GM23338 (cell line): ENCODE measurements at regions not wholly inside any gene's neighbourhood (a gene's known extent, or its start where the extent isn't known, plus 50 kb on each side); places are given as distances from the start of the nearest gene placed in this dataset.

Source experiments
- ATAC-seq: fragments of 200-7000 bp; cut with Tn5 transposase; 3 replicates; pipeline ENCODE4 v1.9.1; 2020
- DNase-seq: peaks from one replicate; pipeline ENCODE4 v3.0.0-alpha.2; 2015; ENCODE audit warnings: low spot score
- H2AFZ ChIP-seq: fragments of 200-600 bp; sonication (generic); 2 replicates; pipeline ENCODE4 v1.8.0; 2016; ENCODE audit warnings: antibody characterized with exemption, mild to moderate bottlenecking, moderate library complexity
- H3F3A ChIP-seq: fragments of 200-600 bp; sonication (generic); replicated peaks from 2 replicates; pipeline ENCODE4 v1.8.0; 2017; ENCODE audit warnings: antibody characterized with exemption, mixed run types, low read depth
- H3K27ac ChIP-seq: fragments of 200-600 bp; sonication (generic); 2 replicates; pipeline ENCODE4 v1.6.1; 2016; ENCODE audit warnings: low read depth
- H3K27me3 ChIP-seq: fragments of 200-600 bp; sonication (generic); 2 replicates; pipeline ENCODE4 v1.8.0; 2016; ENCODE audit warnings: mild to moderate bottlenecking, mixed run types, moderate library complexity; ENCODE audit not compliant: insufficient read depth
- H3K36me3 ChIP-seq: fragments of 200-600 bp; sonication (generic); 2 replicates; pipeline ENCODE4 v1.8.0; 2016; ENCODE audit warnings: mild to moderate bottlenecking; ENCODE audit not compliant: insufficient read depth
- H3K4me1 ChIP-seq: fragments of 200-600 bp; sonication (generic); 2 replicates; pipeline ENCODE4 v1.8.0; 2016; ENCODE audit warnings: mild to moderate bottlenecking, moderate library complexity; ENCODE audit not compliant: insufficient read depth
- H3K4me2 ChIP-seq: fragments of 200-600 bp; sonication (generic); 2 replicates; pipeline ENCODE4 v1.7.1; 2017; ENCODE audit warnings: mixed run types
- H3K4me3 ChIP-seq: fragments of 200-600 bp; sonication (generic); 2 replicates; pipeline ENCODE4 v1.6.1; 2016; ENCODE audit warnings: mixed run types
- H3K79me2 ChIP-seq: fragments of 200-600 bp; sonication (generic); replicated peaks from 2 replicates; pipeline ENCODE4 v1.8.0; 2017; ENCODE audit warnings: mild to moderate bottlenecking; ENCODE audit not compliant: insufficient read depth
- H3K9me2 ChIP-seq: fragments of 200-600 bp; sonication (generic); 2 replicates; pipeline ENCODE4 v1.8.0; 2017; ENCODE audit not compliant: insufficient read depth
- H4K20me1 ChIP-seq: fragments of 200-600 bp; sonication (generic); replicated peaks from 2 replicates; pipeline ENCODE4 v1.8.0; 2017; ENCODE audit warnings: mild to moderate bottlenecking; ENCODE audit not compliant: insufficient read depth
- H3K27ac Mint-ChIP-seq: 2 replicates; pipeline ENCODE4 v1.8.0; 2020; ENCODE audit warnings: inconsistent platforms, mild to moderate bottlenecking, moderate library complexity, mixed read lengths
- H3K27me3 Mint-ChIP-seq: 3 replicates; pipeline ENCODE4 v1.8.0; 2022; ENCODE audit warnings: low read depth, mild to moderate bottlenecking, moderate library complexity, mixed read lengths, inconsistent platforms; ENCODE audit not compliant: insufficient read depth, poor library complexity
- H3K36me3 Mint-ChIP-seq: 3 replicates; pipeline ENCODE4 v1.8.0; 2021; ENCODE audit warnings: low read depth, mild to moderate bottlenecking, inconsistent platforms, moderate library complexity, mixed read lengths
- H3K4me1 Mint-ChIP-seq: 3 replicates; pipeline ENCODE4 v1.8.0; 2020; ENCODE audit warnings: mild to moderate bottlenecking, inconsistent platforms, mixed read lengths
- H3K4me3 Mint-ChIP-seq: 3 replicates; pipeline ENCODE4 v1.8.0; 2021; ENCODE audit warnings: moderate library complexity, mild to moderate bottlenecking, inconsistent platforms, mixed read lengths
- H3K9me3 Mint-ChIP-seq: 3 replicates; pipeline ENCODE4 v1.8.0; 2020; ENCODE audit warnings: moderate library complexity, mild to moderate bottlenecking, inconsistent platforms, mixed read lengths
- CREB1 ChIP-seq: fragments of 250-450 bp; sonication (Bioruptor Pico); IDR thresholded peaks from 2 replicates; pipeline ENCODE4 v1.5.0; 2020; ENCODE audit warnings: low read depth, mild to moderate bottlenecking, moderate library complexity
- CTCF ChIP-seq, 2 experiments: fragments of 200-600 bp in 1 of 2; sonication (generic) in 1 of 2; conservative IDR thresholded peaks; 2 replicates each; pipeline versions ENCODE4 v1.5.1 to v1.6.1; 2016 to 2017; ENCODE audit warnings: antibody characterized with exemption in 2 of 2, low read depth in 2 of 2, mild to moderate bottlenecking in 2 of 2, moderate library complexity in 1 of 2
- EZH2 ChIP-seq: fragments of 200-600 bp; sonication (generic); IDR thresholded peaks from one replicate; pipeline ENCODE4 v1.8.0; 2017; ENCODE audit warnings: antibody characterized with exemption, mild to moderate bottlenecking, low read depth; ENCODE audit not compliant: unreplicated experiment
- EZH2phosphoT487 ChIP-seq: fragments of 200-600 bp; sonication (generic); IDR thresholded peaks from one replicate; pipeline ENCODE4 v1.8.1; 2018; ENCODE audit warnings: antibody characterized with exemption; ENCODE audit not compliant: unreplicated experiment
- JUNB ChIP-seq: IDR thresholded peaks from one replicate; pipeline ENCODE4 v1.6.1; 2016; ENCODE audit warnings: antibody characterized with exemption; ENCODE audit not compliant: unreplicated experiment
- NANOG ChIP-seq: IDR thresholded peaks from 2 replicates; pipeline ENCODE4 v1.6.1; 2016; ENCODE audit warnings: antibody characterized with exemption, borderline replicate concordance
- POLR2AphosphoS5 ChIP-seq: IDR thresholded peaks from 2 replicates; pipeline ENCODE4 v1.6.1; 2016; ENCODE audit warnings: antibody characterized with exemption, low read depth
- ZNF114 ChIP-seq: fragments of 250-450 bp; sonication (Bioruptor Pico); IDR thresholded peaks from 2 replicates; pipeline ENCODE4 v1.5.0; 2020; ENCODE audit warnings: mild to moderate bottlenecking, moderate library complexity
- ZNF331 ChIP-seq: fragments of 250-450 bp; sonication (Bioruptor Pico); IDR thresholded peaks from 2 replicates; pipeline ENCODE4 v1.5.0; 2020; ENCODE audit warnings: low read depth, mild to moderate bottlenecking, moderate library complexity
- TF ChIP-seq, protein P1 (sequence below): fragments of 250-450 bp; sonication (Bioruptor Pico); IDR thresholded peaks from 2 replicates; pipeline ENCODE4 v1.5.0; 2020; ENCODE audit warnings: mild to moderate bottlenecking, moderate library complexity

DNA sequence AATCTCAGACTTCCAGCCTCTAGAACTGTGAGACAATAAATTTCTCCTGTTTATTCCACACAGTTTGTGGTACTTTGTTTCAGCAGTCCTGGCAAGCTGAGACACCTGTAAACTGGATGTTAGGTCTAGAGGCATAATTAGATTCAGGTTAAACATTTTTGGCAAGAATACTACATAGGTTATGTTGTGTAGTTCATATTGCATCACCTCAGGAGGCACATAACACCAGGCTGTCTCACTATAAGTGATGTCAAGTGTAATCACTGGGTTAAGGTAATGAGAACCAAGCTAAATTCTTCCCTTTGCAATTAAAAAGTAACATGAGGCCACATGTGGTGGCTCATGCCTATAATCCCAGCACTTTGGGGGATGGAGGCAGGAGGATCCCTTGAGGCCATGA is 214.2 kb downstream of the ZNF674 start (continued):
- TF ChIP-seq, protein P1, sequence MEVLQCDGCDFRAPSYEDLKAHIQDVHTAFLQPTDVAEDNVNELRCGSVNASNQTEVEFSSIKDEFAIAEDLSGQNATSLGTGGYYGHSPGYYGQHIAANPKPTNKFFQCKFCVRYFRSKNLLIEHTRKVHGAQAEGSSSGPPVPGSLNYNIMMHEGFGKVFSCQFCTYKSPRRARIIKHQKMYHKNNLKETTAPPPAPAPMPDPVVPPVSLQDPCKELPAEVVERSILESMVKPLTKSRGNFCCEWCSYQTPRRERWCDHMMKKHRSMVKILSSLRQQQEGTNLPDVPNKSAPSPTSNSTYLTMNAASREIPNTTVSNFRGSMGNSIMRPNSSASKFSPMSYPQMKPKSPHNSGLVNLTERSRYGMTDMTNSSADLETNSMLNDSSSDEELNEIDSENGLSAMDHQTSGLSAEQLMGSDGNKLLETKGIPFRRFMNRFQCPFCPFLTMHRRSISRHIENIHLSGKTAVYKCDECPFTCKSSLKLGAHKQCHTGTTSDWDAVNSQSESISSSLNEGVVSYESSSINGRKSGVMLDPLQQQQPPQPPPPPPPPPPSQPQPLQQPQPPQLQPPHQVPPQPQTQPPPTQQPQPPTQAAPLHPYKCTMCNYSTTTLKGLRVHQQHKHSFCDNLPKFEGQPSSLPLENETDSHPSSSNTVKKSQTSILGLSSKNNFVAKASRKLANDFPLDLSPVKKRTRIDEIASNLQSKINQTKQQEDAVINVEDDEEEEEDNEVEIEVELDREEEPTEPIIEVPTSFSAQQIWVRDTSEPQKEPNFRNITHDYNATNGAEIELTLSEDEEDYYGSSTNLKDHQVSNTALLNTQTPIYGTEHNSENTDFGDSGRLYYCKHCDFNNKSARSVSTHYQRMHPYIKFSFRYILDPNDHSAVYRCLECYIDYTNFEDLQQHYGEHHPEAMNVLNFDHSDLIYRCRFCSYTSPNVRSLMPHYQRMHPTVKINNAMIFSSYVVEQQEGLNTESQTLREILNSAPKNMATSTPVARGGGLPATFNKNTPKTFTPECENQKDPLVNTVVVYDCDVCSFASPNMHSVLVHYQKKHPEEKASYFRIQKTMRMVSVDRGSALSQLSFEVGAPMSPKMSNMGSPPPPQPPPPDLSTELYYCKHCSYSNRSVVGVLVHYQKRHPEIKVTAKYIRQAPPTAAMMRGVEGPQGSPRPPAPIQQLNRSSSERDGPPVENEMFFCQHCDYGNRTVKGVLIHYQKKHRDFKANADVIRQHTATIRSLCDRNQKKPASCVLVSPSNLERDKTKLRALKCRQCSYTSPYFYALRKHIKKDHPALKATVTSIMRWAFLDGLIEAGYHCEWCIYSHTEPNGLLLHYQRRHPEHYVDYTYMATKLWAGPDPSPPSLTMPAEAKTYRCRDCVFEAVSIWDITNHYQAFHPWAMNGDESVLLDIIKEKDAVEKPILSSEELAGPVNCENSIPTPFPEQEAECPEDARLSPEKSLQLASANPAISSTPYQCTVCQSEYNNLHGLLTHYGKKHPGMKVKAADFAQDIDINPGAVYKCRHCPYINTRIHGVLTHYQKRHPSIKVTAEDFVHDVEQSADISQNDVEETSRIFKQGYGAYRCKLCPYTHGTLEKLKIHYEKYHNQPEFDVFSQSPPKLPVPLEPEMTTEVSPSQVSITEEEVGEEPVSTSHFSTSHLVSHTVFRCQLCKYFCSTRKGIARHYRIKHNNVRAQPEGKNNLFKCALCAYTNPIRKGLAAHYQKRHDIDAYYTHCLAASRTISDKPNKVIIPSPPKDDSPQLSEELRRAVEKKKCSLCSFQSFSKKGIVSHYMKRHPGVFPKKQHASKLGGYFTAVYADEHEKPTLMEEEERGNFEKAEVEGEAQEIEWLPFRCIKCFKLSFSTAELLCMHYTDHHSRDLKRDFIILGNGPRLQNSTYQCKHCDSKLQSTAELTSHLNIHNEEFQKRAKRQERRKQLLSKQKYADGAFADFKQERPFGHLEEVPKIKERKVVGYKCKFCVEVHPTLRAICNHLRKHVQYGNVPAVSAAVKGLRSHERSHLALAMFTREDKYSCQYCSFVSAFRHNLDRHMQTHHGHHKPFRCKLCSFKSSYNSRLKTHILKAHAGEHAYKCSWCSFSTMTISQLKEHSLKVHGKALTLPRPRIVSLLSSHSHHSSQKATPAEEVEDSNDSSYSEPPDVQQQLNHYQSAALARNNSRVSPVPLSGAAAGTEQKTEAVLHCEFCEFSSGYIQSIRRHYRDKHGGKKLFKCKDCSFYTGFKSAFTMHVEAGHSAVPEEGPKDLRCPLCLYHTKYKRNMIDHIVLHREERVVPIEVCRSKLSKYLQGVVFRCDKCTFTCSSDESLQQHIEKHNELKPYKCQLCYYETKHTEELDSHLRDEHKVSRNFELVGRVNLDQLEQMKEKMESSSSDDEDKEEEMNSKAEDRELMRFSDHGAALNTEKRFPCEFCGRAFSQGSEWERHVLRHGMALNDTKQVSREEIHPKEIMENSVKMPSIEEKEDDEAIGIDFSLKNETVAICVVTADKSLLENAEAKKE = no peak
- TF ChIP-seq POLR2AphosphoS5 (no peak), EZH2 (no peak), EZH2phosphoT487 (no peak), JUNB (no peak), ZNF331 (no peak)

DNA sequence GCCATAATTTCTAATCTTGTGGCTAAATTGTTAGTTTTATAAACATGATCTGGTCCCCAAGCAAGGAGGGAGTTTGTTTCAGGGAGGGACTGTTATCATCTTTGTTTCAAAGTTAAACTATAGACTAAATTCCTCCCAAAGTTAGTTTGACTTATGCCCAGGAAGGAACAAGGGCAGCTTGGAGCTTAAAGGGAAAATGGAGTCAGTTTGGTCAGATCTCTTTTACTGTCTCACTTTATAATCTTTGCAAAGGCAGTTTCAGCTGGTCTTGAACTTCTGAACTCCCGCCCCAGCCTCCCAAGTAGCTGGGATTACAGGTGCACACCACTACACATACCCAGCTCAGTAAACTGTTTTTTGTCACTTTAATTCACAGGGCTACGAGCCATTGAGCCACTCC is 214.7 kb downstream of the ZNF674 start:
- H3K36me3 Mint-ChIP-seq = no peaks in the 10 kb centered on the region
- H3K27me3 Mint-ChIP-seq = no peaks in the 10 kb centered on the region
- ATAC-seq = no peak
- DNase-seq = no peak
- Histone ChIP-seq H2AFZ (no peak overlapping the region), H3K4me3 (no peak overlapping the region), H3K9me2 (no peaks in the 10 kb centered on the region), H3K79me2 (no peaks in the 10 kb centered on the region), H3F3A (no peaks in the 10 kb centered on the region), H3K4me2 (no peak overlapping the region), H4K20me1 (no peaks in the 10 kb centered on the region), H3K36me3 (no peaks in the 10 kb centered on the region), H3K27me3 (no peaks in the 10 kb centered on the region), H3K27ac (no peak overlapping the region), H3K4me1 (peaks cover 24% of the 10 kb centered on the region; the same call in 1 of the 2 replicates)
- no peak overlapping the region for H3K27ac Mint-ChIP-seq
- no peak overlapping the region for H3K4me3 Mint-ChIP-seq
- no peaks in the 10 kb centered on the region for H3K9me3 Mint-ChIP-seq
- peaks cover 32% of the 10 kb centered on the region; the same call in 2 of the 3 replicates for H3K4me1 Mint-ChIP-seq
- TF ChIP-seq POLR2AphosphoS5 (no peak), JUNB (no peak), CTCF (conservative IDR thresholded peaks at IDR 0.05; ENCODE audit: low read depth in 2 of 2) (no peak), ZNF114 (CRISPR knock-in tag) (no peak), CREB1 (no peak), NANOG (no peak), EZH2phosphoT487 (no peak)
